H9 (cell line): ENCODE measurements at regions not wholly inside any gene's neighbourhood (a gene's known extent, or its start where the extent isn't known, plus 50 kb on each side); places are given as distances from the start of the nearest gene placed in this dataset.
"Not testable (repeated sequence)": the region's sequence is repeated elsewhere in the genome, so short reads cannot be mapped to it uniquely, and the experiment has no call there.

Source experiments
- DNase-seq: peaks from one replicate; pipeline ENCODE4 v3.0.0-alpha.2; 2017
- H2AFZ ChIP-seq: one replicate; pipeline ENCODE4 v1.6.1; 2013; ENCODE audit warnings: mild to moderate bottlenecking, low read length, control low read depth, moderate library complexity
- H2AK5ac ChIP-seq: 2 replicates; pipeline ENCODE4 v1.6.1; 2013; ENCODE audit warnings: low read length, control low read depth, mixed read lengths; ENCODE audit not compliant: insufficient read length
- H2BK120ac ChIP-seq: one replicate; pipeline ENCODE4 v1.6.1; 2013; ENCODE audit warnings: low read depth, mild to moderate bottlenecking, low read length, control low read depth, inconsistent platforms; ENCODE audit not compliant: poor library complexity, severe bottlenecking
- H2BK12ac ChIP-seq: 2 replicates; pipeline ENCODE4 v1.6.1; 2013; ENCODE audit warnings: low read length, control low read depth, mixed read lengths, low read depth; ENCODE audit not compliant: insufficient read length
- H2BK15ac ChIP-seq: 2 replicates; pipeline ENCODE4 v1.6.1; 2013; ENCODE audit warnings: low read depth, low read length, control low read depth
- H2BK20ac ChIP-seq: one replicate; pipeline ENCODE4 v1.6.1; 2013; ENCODE audit warnings: low read depth, mild to moderate bottlenecking, low read length, control low read depth, inconsistent platforms; ENCODE audit not compliant: poor library complexity, severe bottlenecking
- H2BK5ac ChIP-seq: 2 replicates; pipeline ENCODE4 v1.6.1; 2013; ENCODE audit warnings: low read length, control low read depth, mixed read lengths; ENCODE audit not compliant: insufficient read length
- H3K14ac ChIP-seq: 2 replicates; pipeline ENCODE4 v1.6.1; 2013; ENCODE audit warnings: low read length, control low read depth; ENCODE audit not compliant: insufficient read depth
- H3K18ac ChIP-seq: 2 replicates; pipeline ENCODE4 v1.6.1; 2013; ENCODE audit warnings: low read depth, mild to moderate bottlenecking, mixed read lengths, low read length, control low read depth; ENCODE audit not compliant: insufficient read length
- H3K23ac ChIP-seq: 2 replicates; pipeline ENCODE4 v1.6.1; 2013; ENCODE audit warnings: low read length, control low read depth, mixed read lengths, low read depth; ENCODE audit not compliant: insufficient read length
- H3K23me2 ChIP-seq: 2 replicates; pipeline ENCODE4 v1.6.1; 2013; ENCODE audit warnings: low read depth, mild to moderate bottlenecking, mixed read lengths, low read length, control low read depth; ENCODE audit not compliant: insufficient read length, poor library complexity, severe bottlenecking
- H3K27ac ChIP-seq: 2 replicates; pipeline ENCODE4 v1.5.1; 2013; ENCODE audit warnings: low read length, control low read depth, mixed read lengths, low read depth; ENCODE audit not compliant: insufficient read length
- H3K27me3 ChIP-seq: 2 replicates; pipeline ENCODE4 v1.6.1; 2013; ENCODE audit warnings: low read length, control low read depth, inconsistent platforms; ENCODE audit not compliant: insufficient read depth
- H3K4ac ChIP-seq: 2 replicates; pipeline ENCODE4 v1.6.1; 2013; ENCODE audit warnings: low read depth, mild to moderate bottlenecking, control low read depth, inconsistent platforms, low read length, moderate library complexity
- H3K4me1 ChIP-seq: 2 replicates; pipeline ENCODE4 v1.6.1; 2013; ENCODE audit warnings: low read length, control low read depth, inconsistent platforms; ENCODE audit not compliant: insufficient read depth
- H3K4me2 ChIP-seq: 2 replicates; pipeline ENCODE4 v1.6.1; 2013; ENCODE audit warnings: low read length, control low read depth, mixed read lengths; ENCODE audit not compliant: insufficient read length, insufficient read depth
- H3K56ac ChIP-seq: 2 replicates; pipeline ENCODE4 v1.6.1; 2013; ENCODE audit warnings: low read depth, mild to moderate bottlenecking, mixed read lengths, low read length, control low read depth; ENCODE audit not compliant: insufficient read length
- H3K79me1 ChIP-seq: 2 replicates; pipeline ENCODE4 v1.6.1; 2013; ENCODE audit warnings: low read depth, mild to moderate bottlenecking, moderate library complexity, low read length, control low read depth, inconsistent platforms; ENCODE audit not compliant: insufficient read depth, poor library complexity, severe bottlenecking
- H3K79me2 ChIP-seq: 2 replicates; pipeline ENCODE4 v1.6.1; 2013; ENCODE audit warnings: low read length, control low read depth, inconsistent platforms; ENCODE audit not compliant: insufficient read depth
- H3K9ac ChIP-seq: 2 replicates; pipeline ENCODE4 v1.6.1; 2013; ENCODE audit warnings: low read length, control low read depth, mixed read lengths; ENCODE audit not compliant: insufficient read length; ENCODE audit errors: extremely low read depth
- H3K9me3 ChIP-seq: one replicate; pipeline ENCODE4 v1.6.1; 2013; ENCODE audit warnings: low read depth, low read length, inconsistent platforms; ENCODE audit not compliant: control insufficient read depth
- H3T11ph ChIP-seq: one replicate; pipeline ENCODE4 v1.6.1; 2013; ENCODE audit warnings: mild to moderate bottlenecking, low read length, control low read depth, inconsistent platforms
- H4K20me1 ChIP-seq: one replicate; pipeline ENCODE4 v1.6.1; 2013; ENCODE audit not compliant: control insufficient read depth, insufficient read length, insufficient read depth
- H4K5ac ChIP-seq: 2 replicates; pipeline ENCODE4 v1.6.1; 2013; ENCODE audit warnings: low read depth, mild to moderate bottlenecking, mixed read lengths, low read length, control low read depth; ENCODE audit not compliant: insufficient read length
- H4K8ac ChIP-seq: replicated peaks from 2 replicates; pipeline ENCODE4 v1.6.1; 2013; ENCODE audit warnings: low read length, control low read depth, mixed read lengths, low read depth; ENCODE audit not compliant: insufficient read length
- H4K91ac ChIP-seq: 2 replicates; pipeline ENCODE4 v1.6.1; 2013; ENCODE audit warnings: low read depth, mild to moderate bottlenecking, moderate library complexity, mixed read lengths, low read length, control low read depth; ENCODE audit not compliant: insufficient read length
- H3K27ac Mint-ChIP-seq, 3 experiments: 2 replicates in 2 of 3; 3 replicates in 1 of 3; pipeline ENCODE4 v1.8.0; 2020 to 2021; ENCODE audit warnings: mixed read lengths in 3 of 3, mild to moderate bottlenecking in 1 of 3, moderate library complexity in 1 of 3
- H3K27me3 Mint-ChIP-seq: 2 replicates; pipeline ENCODE4 v1.8.0; 2021; ENCODE audit warnings: low read depth, mild to moderate bottlenecking, moderate library complexity, mixed read lengths
- H3K36me3 Mint-ChIP-seq, 3 experiments: 2 replicates in 2 of 3; 3 replicates in 1 of 3; pipeline ENCODE4 v1.8.0; 2020 to 2021; ENCODE audit warnings: low read depth in 3 of 3, mixed read lengths in 3 of 3; ENCODE audit not compliant: insufficient read depth in 1 of 3
- H3K4me1 Mint-ChIP-seq, 2 experiments: 2 replicates each; pipeline ENCODE4 v1.8.0; 2020; ENCODE audit warnings: mixed read lengths in 2 of 2
- H3K4me3 Mint-ChIP-seq, 2 experiments: 2 replicates in 1 of 2; 3 replicates in 1 of 2; pipeline ENCODE4 v1.8.0; 2020 to 2021; ENCODE audit warnings: mild to moderate bottlenecking in 2 of 2, mixed read lengths in 2 of 2, moderate library complexity in 1 of 2
- H3K9me3 Mint-ChIP-seq, 2 experiments: 2 replicates in 1 of 2; 3 replicates in 1 of 2; pipeline ENCODE4 v1.8.0; 2020; ENCODE audit warnings: mild to moderate bottlenecking in 2 of 2, mixed read lengths in 2 of 2, moderate library complexity in 1 of 2
- CTCF ChIP-seq: fragments of 200-600 bp; sonication (generic); conservative IDR thresholded peaks from 3 replicates; pipeline ENCODE4 v1.8.0; 2021; ENCODE audit warnings: antibody characterized with exemption, mild to moderate bottlenecking
- WGBS: extraction: QIAGEN DNeasy Blood & Tissue Kit; methylation state at CpG from one replicate; pipeline ENCODE4 v1.1.7; 2013; ENCODE audit warnings: missing lambda C conversion rate, low lambda C conversion rate, mixed read lengths; ENCODE audit not compliant: insufficient read length; ENCODE audit errors: extremely low coverage; 5-methylcytosine and 5-hydroxymethylcytosine counted together

- no CpG with 5 or more reads among the region's 2 CpGs for WGBS
Measured at GRCh38 chr4:148642907-148643306, 200.7 kb upstream of the NR3C2 start.

GRCh38 chr4:148638079-148638478, 195.9 kb upstream of the NR3C2 start:
- H3K27me3 ChIP-seq, H3K4me3 Mint-ChIP-seq, H3K79me2 ChIP-seq, H2BK20ac ChIP-seq, H3K27ac ChIP-seq, H2AFZ ChIP-seq, H3K18ac ChIP-seq, H3T11ph ChIP-seq, H3K23ac ChIP-seq, H4K8ac ChIP-seq, H3K27ac Mint-ChIP-seq, H3K9me3 ChIP-seq, H2BK5ac ChIP-seq, H3K14ac ChIP-seq, H3K27me3 Mint-ChIP-seq, H3K4me1 ChIP-seq, H2BK120ac ChIP-seq, DNase-seq, H4K91ac ChIP-seq, H3K23me2 ChIP-seq, H3K56ac ChIP-seq, H3K79me1 ChIP-seq, H3K4ac ChIP-seq, H4K5ac ChIP-seq, H3K9ac ChIP-seq, H3K4me1 Mint-ChIP-seq, H2AK5ac ChIP-seq, H2BK15ac ChIP-seq, H4K20me1 ChIP-seq, H2BK12ac ChIP-seq, H3K4me2 ChIP-seq: not testable (repeated sequence)
- peaks cover 18 to 33% (median 26%) of the 10 kb centered on the region in 3 experiments for H3K36me3 Mint-ChIP-seq
- no CpG with 5 or more reads among the region's 2 CpGs for WGBS
- peaks cover 38 to 41% of the 10 kb centered on the region in 2 experiments for H3K9me3 Mint-ChIP-seq

More at GRCh38 chr4:148642907-148643306, 200.7 kb upstream of the NR3C2 start:
- H2BK12ac ChIP-seq, result no peak overlapping the region
- no peak overlapping the region for H3T11ph ChIP-seq
- no peak overlapping the region for H3K56ac ChIP-seq
- no peak for TF ChIP-seq CTCF
- no peak overlapping the region for H3K9ac ChIP-seq
- Mint-ChIP-seq H3K9me3 (peaks cover 14 to 17% of the 10 kb centered on the region in 2 experiments), H3K4me1 (no peaks in the 10 kb centered on the region), H3K27ac (no peak overlapping the region), H3K4me3 (no peak overlapping the region), H3K36me3 (peaks cover 5 to 11% (median 9%) of the 10 kb centered on the region in 3 experiments), H3K27me3 (no peaks in the 10 kb centered on the region)
- no peaks in the 10 kb centered on the region for H3K27me3 ChIP-seq
- H2AFZ ChIP-seq, result no peak overlapping the region
- H3K4me1 ChIP-seq, result no peaks in the 10 kb centered on the region
- H3K18ac ChIP-seq, result no peak overlapping the region
- no peak overlapping the region for H3K27ac ChIP-seq
- no peaks in the 10 kb centered on the region for H3K23me2 ChIP-seq
- no peak for DNase-seq
- no peaks in the 10 kb centered on the region for H3K79me2 ChIP-seq
- no peak overlapping the region for H2BK20ac ChIP-seq
- H4K8ac ChIP-seq, result no peak overlapping the region
- H2BK5ac ChIP-seq, result no peak overlapping the region
- no peak overlapping the region for H2BK15ac ChIP-seq
- no peak overlapping the region for H3K4ac ChIP-seq
- H3K9me3 ChIP-seq, result no peaks in the 10 kb centered on the region
- no peak overlapping the region for H3K14ac ChIP-seq
- H3K23ac ChIP-seq, result no peak overlapping the region
- H3K79me1 ChIP-seq, result no peaks in the 10 kb centered on the region
- no peak overlapping the region for H3K4me2 ChIP-seq
- H2BK120ac ChIP-seq, result no peak overlapping the region
- no peak overlapping the region for H2AK5ac ChIP-seq
- no peaks in the 10 kb centered on the region for H4K20me1 ChIP-seq
- H4K5ac ChIP-seq, result no peak overlapping the region
- no peak overlapping the region for H4K91ac ChIP-seq
